Stimulated activated CD8-positive, alpha-beta memory T cell treated with anti-CD3 and anti-CD28 coated beads, Interleukin-12 subunit alpha, Interleukin-12 subunit beta, amount 100 ng/mL, for 24 hours (primary cell): ENCODE measurements at regions not wholly inside any gene's neighbourhood (a gene's known extent, or its start where the extent isn't known, plus 50 kb on each side); places are given as distances from the start of the nearest gene placed in this dataset.
"Not testable (repeated sequence)": the region's sequence is repeated elsewhere in the genome, so short reads cannot be mapped to it uniquely, and the experiment has no call there.

ENCODE experiments used
- DNase-seq: peaks from one replicate; pipeline ENCODE4 v3.0.0-alpha.2; 2020; ENCODE audit errors: extremely low read depth

- no peak for DNase-seq
Measured at GRCh38 chr5:154653418-154653763, 101.8 kb upstream of the LARP1 start.

- no peak for DNase-seq
Measured at GRCh38 chr5:154652746-154653417, 102.3 kb upstream of the LARP1 start.

- DNase-seq, result not testable (repeated sequence)
Measured at GRCh38 chr5:154651795-154652194, 103.4 kb upstream of the LARP1 start.

GRCh38 chr5:154648706-154649105 is 106.5 kb upstream of the LARP1 start:
- no peak for DNase-seq

- no peak for DNase-seq
Measured at GRCh38 chr5:154648229-154648628, 106.9 kb upstream of the LARP1 start.

GRCh38 chr5:154647761-154648145 is 107.4 kb upstream of the LARP1 start:
- DNase-seq, result no peak

- no peak for DNase-seq
Measured at GRCh38 chr5:154647114-154647760, 107.9 kb upstream of the LARP1 start.

- DNase-seq, result no peak
Measured at GRCh38 chr5:154646745-154647113, 108.4 kb upstream of the LARP1 start.

- no peak for DNase-seq
Measured at GRCh38 chr5:154644745-154645411, 110.3 kb upstream of the LARP1 start.

GRCh38 chr5:154642499-154643245 is 112.5 kb upstream of the LARP1 start:
- no peak for DNase-seq

- DNase-seq, result not testable (repeated sequence)
Measured at GRCh38 chr5:154640213-154640831, 114.9 kb upstream of the LARP1 start.

- DNase-seq, result not testable (repeated sequence)
Measured at GRCh38 chr5:154636786-154637185, 118.4 kb upstream of the LARP1 start.

GRCh38 chr5:154636271-154636670 is 118.9 kb upstream of the LARP1 start:
- not testable (repeated sequence) for DNase-seq

- not testable (repeated sequence) for DNase-seq
Measured at GRCh38 chr5:154633744-154634143, 121.4 kb upstream of the LARP1 start.

- no peak for DNase-seq
Measured at GRCh38 chr5:154631141-154631540, 124.0 kb upstream of the LARP1 start.

- DNase-seq, result no peak
Measured at GRCh38 chr5:154630410-154630809, 124.8 kb upstream of the LARP1 start.

- no peak for DNase-seq
Measured at GRCh38 chr5:154628685-154629084, 126.5 kb upstream of the LARP1 start.

- DNase-seq, result no peak
Measured at GRCh38 chr5:154627698-154628678, 127.2 kb upstream of the LARP1 start.

GRCh38 chr5:154626876-154627557 is 128.2 kb upstream of the LARP1 start:
- DNase-seq, result no peak

- no peak for DNase-seq
Measured at GRCh38 chr5:154625031-154625430, 130.1 kb upstream of the LARP1 start.
